ENCODE measurements at regions not wholly inside any gene's neighbourhood (a gene's known extent, or its start where the extent isn't known, plus 50 kb on each side); places are given as distances from the start of the nearest gene placed in this dataset.

DNA sequence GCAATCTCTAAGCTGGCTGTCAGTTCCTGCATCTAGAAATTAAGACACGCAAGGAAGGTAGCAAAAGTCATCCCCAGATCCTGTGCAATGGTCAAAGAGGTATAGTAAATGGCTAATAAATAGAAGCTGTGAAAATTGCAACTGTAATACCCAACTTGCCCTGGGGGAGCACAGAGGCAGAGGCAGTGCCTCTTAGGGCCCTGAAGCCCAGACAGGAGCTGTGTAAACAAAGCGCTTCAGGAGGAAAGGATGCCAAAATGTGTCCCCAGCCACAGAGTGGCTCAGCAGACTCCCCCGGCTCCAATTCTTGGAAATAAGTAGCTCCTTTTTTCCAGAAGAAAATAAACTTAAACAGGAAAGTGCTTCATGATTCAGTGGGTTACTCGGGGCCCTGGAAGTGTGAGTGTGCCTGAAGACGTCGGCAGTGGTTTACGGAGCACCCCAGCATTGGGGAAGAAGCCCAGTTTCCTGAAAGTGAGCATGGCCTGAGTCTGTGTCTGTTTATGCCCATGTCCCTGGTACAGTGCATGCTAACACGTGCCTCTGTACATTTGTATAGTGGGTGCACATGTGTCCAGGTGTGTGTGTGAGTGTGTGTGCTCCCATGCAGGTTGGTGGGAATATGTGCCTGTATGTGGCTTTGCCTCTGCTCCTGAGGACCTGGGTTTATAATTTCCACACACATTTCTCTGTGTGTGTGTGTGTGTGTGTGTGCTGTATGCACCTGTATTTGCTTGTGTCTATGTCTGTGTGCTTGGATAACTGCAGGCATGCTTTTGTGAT is 246.7 kb downstream of the MAFB start:
- no peak for DNase-seq

DNA sequence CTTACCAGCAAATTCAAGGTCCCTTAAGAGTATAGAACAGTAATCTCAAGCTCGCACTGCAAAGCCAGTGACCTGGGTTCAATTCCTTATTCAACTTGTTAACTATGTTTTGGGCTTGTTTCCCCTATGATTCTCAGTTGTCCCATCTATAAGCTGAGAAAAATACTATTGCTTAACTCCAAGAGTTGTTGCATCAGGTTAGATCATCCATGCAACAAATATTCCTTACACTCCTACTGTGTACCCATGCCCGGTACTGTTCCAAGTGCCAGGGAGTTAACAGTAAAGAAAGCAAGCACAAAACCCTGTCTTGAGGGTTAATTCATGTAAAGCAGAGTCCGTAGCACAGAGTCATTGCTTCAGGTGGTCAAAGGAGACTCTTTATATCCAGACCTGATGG is 247.3 kb downstream of the MAFB start:
- DNase-seq, result no peak

DNA sequence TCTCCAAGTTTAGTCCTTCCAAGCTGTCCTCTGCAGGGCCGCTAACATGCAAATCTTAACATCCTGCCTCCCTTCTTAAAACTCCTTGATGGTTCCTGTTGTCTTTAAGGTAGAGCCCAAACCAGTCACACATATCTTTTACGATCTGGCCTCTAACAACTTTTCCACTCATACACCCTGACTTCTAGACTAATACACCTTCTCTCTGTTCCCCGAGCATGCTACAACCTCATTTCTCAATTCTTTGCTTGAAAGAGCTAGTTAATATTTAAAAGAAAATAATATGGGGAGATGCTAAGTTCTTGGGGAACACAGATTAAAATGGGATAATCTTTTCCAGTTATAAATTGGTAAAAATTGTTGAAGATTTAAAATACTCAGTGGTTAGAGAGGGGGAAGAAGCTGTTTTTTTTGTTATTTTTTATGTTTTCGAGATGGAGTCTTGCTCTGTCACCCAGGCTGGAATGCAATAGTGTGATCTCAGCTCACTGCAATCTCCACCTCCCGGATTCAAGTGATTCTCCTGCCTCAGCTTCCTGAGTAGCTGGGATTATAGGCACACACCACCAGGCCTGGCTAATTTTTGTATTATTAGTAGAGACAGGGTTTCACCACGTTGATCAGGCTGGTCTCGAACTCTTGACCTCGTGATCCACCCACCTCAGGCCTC is 250.7 kb downstream of the MAFB start:
- no peak for DNase-seq

DNA sequence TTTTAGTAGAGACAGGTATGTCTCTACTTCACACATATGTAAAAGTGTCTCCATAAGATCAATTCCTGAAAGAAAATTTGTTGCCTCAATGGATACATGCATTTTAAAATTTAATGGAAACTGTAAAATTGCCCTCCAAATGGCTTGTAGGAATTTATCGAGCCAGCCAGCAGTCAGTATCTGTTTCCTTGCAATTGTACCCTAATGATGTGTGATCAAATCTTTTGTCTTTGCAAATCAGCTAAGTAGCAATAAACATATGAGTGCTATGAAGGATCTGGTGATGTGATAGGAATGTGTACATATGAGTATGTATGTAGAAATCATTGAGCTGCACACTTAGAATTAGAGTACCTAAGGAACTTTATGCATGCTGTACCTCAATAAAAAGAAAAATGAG is 253.0 kb downstream of the MAFB start:
- DNase-seq, result no peak

DNA sequence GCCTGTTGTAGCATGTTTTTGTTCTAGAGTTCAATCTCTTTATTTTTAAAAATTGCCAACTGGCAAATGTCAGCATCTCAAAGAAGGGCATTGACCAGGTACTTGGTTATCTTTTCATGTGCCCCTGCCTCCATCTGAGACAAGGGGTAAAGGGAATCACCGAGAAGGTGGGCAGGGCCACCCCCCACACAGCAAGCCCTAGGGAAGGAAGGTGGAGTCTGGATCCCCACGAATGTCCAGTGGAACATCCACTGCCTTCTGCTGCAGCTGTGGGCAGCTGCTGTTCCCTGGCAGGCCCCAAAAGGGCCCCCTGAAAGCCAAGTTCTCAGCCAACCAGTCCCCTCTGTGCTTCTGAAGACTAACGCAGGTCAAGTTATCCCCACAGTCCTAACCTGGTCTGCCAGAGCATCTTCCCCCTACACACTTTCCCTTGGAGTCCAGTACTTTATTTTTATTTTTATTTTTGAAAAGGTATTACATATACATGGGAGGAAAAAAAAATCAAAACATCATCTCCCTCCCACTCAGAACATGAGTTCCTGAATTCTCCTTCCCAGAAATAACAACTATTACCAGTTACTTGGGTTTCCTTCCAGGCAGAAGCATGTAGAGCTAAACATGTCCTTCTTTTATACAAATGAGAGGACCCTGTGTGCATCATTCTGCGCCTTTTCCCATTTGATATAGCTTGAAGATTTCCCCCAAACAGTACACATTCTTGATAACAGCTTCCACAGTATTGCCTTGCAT is 253.7 kb downstream of the MAFB start:
- no peak for DNase-seq

DNA sequence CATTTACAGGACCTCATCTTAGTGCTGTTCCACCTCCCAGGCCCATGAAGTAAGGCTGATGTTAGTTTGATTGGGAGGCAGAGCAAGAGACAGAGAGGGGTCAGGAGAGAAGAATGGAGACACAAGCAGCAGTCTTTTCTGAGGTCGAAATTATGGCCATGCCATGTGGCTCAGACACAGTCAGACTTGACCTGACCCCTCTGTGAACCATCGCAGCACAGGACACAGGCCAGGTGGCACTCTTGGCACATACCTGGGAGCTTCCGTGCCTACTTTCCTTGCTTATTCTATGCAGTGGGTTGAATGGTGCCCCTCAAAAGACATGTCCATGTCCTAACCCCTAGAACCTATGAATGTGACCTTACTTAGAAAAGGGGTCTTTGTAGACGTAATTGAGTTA is 254.9 kb downstream of the MAFB start:
- DNase-seq, result no peak

DNA sequence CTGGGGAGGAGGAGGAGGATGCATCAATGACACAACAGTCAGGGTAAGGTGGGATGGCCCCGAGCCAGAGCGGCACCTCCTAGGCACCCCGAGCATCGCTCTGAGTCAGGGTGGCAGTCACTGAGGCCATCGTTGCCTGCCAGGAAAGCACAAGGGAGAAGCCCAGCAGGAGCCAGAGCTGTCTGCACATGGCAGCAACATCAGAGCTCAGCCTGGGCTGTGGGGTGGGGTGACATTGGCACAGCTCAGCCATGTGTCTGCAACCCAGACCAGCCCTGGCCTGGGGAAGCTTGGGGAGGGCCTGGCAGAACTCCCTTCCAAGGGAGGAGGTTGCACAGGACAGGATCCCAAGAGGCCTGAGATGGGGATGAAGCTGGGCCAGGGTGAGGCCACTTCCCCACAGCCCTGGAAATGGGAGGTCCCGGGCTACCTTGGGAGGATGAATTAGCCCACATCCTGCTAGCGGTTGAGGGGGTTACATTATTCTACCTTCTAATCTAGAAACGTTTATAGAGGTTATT is 255.6 kb downstream of the MAFB start:
- no peak for DNase-seq

DNA sequence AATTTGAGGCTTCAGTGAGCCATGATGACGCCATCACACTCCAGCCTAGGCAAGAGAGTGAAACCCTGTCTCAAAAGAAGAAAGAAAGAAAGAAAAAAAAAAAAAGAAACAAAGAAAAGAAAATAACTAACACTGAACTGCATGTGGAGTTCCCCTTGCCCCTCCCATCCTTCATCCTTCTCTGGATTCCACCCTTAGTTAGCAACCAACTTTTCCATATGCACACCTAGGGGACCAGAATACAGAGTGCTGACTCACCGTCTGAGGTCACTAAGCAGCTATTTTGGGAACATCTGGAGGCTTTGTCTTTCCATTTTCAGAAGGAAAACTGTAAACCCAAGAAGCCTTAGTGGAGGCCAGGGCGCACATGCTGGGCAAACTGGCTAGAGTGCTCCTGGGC is 257.4 kb downstream of the MAFB start:
- no peak for DNase-seq

DNA sequence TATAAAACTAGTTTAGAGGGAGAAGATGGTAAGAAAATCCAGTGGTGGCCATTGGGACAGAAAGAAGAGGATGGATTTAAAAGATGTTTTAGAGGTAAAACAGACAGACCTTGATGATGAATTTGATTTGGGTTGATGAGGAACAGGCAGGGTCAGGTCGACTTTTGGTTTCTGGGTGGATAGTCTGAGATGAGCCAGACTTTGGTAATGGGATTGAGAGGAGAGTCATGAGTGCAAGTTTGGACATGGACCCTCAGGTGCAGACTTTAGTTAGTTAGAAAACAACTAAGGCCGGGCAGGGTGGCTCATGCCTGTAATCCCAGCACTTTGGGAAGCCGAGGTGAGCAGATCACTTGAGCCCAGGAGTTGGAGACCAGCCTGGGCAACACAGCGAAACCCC is 257.9 kb downstream of the MAFB start:
- DNase-seq, result no peak

DNA sequence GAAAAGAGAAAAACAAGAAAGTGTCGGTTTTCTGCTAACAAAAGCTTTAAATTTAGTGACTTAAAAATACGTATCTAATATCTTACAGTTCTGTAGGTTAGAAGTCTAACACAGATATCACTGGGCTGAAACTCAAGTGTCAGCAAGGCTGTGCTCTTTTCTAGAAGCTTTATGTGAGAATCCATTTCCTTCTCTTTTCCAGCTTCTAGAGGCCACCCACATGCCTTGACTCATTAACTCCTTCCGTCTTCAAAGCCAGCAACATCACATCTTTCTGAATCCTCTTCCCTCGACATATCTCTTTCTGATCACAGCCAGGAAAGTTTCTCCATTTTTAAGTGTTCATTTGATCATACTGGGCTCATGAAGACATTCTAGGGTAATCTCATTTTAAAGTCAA is 262.0 kb downstream of the MAFB start:
- no peak for DNase-seq

DNA sequence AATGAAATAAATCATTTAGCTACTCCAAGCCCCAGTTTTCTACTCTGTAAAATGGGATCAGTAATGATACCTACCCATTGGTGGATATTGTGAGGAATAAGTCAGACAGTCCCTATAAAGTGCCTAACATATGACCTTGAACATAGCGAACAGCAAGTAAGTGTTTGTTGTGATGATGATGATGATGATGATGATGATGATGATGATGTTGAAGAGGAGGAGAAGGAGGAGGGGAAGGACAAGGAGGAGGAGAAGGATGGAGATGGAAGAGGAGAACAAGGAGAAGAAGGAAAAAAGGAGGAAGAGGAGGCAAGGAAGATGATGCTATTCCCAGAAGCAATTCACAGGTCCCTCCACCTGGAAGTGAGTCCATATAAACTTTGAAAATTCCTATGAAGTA is 264.3 kb downstream of the MAFB start:
- DNase-seq, result no peak

DNA sequence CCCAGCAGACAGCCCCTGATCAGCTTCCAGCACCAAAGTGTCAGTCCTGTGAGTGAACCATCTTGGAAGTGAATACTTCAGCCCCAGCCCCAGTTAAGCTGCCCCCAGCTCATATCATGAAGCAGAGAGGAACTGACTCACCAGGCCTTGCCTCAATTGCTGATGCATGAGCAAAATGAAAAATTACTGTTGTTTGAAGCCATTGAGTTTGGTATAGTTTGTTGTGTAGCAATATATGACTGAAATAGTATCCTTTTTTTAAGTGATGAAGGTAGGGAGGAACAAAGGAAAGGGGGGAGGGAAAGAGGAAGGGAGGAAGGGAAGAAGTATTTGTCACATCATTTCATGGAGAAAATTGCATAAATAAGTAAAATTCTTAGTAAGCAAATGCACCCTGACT is 266.4 kb downstream of the MAFB start:
- DNase-seq, result no peak

DNA sequence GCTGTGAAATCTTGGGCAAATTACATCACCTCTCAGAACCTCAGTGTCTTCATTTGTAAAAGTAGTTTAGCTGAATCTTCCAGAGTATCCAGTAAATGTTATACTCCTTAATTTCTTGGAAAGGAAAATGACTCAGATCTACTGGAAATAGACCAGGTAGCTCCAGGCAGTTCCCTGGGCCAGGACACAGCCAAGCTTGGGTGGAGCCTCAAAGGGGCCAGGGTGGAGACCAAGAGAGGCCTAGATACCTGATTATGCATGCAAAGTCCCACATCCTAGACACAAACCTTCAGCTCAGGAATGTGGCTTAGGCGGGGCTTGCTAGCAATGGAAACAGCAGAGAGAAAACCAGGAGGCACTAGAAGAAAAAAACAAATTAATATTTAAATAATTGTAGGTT is 272.8 kb downstream of the MAFB start:
- DNase-seq, result no peak

DNA sequence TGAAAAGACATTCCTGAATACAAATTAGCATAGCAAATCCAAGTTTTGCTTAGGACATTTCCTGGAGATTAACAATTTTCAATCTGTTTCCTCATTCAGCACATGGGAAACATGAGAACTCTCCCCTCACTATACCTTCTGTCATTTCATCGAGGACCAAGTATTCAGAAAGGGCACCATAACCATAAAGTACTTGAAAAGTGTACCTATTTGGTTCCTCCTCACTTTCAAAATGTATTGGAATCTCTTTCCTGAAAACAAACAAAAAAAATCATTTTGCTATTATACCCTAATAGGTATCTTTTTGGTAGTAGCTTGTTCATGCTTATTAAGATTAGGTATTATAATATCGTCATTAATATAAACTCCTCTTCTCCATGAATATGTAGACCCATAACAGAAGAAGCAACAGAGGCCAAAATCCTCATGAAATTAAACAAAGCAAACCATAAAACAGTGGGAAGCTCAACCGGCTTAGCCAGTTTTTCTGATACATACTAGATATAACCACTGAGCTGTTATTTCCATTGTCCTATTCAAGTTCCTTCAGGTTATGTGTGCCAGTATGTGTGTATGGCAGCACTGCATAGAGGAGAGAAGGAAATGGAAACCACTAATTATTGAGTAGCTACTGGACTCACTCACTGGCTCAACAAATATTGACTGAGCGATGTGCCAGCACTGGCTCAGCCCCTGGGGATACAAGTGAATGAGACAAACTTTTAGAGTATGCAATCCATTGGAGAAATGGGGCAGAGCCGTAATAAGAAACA is 274.0 kb downstream of the MAFB start:
- DNase-seq, result no peak

DNA sequence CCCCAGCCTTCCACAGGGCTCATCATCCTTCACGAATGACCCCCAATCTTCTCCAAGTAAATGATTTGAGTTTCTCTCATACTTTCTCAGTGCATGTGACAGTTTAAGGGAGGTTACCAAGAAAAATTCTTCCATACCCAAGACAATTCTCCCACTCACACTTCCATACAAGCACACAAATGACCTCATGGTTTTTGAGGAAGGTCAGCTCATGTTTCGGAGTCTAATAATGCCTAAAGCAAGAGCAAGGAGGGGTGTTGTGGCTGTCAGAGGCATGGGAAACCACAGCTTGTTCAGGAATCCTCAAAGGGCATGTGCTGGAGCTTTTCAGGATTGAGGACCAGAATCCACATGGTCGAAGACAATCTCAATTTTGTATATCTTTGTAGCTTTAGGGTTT is 279.0 kb downstream of the MAFB start:
- no peak for DNase-seq

DNA sequence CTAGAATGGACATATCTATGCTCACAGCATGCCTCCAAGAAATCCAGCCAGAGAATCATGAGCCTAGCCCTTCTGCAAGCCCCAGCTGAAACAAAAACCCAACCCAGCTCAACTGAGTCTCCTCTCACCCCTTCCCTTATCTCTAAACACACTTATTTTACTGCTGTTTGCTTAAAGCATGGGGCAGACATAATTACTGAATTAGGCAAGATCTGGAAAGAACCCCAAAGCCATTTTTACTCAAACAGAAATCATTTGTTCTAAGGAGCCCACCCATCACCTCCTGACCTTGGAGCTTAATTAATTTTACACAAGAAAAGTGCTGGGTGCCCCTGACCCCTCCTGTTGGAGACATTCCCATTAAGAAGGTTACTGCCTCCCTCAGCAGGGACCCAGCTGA is 291.6 kb downstream of the MAFB start:
- DNase-seq, result no peak

DNA sequence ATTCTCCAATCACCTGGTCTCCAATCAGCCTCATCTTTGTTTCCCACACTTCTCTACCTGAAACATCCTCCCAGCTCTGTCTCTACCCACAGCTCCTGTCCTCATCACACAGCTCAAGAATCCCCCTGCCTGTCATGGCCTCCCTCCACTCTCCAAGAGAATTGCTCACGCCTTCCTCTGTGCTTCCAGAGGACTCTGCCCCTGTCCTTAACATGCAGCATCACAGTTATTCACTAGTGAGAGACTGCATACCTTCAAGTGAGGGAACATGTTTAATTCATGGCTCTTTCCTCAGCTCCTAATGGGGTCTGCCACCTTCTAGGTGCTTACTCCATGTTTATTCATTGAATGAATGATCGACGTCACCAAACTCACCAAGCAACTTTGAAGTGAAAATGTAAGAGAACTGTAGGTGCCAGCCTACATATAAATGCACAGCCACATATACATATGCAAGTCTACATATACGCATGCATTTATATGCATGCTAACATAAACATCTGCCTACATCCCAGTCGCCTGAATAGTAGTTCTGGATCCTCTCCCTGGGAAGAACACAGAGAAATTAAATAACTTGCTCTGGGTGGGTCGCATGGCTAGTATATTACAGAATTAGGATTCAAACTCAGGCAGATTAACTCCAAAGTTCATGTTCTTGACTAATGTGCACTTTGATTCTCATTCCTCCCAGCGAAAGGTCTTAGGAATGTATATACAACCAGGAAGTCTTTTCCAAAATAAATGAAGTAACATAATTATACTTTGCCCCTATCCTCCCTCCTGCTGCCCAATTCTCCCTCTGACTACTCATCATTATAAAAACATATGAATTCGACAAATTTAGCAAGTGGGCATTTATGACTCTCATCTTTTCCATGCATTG is 295.6 kb downstream of the MAFB start:
- DNase-seq, result no peak

DNA sequence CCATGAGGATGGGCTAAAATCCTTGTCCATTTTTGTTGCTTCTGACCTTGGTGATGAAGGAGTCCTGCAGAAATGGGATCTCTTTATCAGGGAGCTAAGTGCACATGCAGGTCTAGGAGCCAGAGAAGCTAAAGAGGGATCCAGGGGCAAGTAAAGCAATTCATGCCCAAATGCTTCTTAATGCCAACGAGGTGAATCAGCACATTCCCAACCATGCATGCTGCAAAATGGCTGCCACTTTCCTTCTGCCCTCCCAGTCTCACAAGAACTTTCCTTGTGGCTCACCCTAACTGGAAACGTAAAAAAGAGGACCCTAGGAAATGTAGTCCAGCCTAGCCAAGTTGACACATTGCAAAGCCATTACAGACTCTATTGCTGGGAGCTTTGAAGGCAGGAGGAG is 298.4 kb downstream of the MAFB start:
- no peak for DNase-seq

DNA sequence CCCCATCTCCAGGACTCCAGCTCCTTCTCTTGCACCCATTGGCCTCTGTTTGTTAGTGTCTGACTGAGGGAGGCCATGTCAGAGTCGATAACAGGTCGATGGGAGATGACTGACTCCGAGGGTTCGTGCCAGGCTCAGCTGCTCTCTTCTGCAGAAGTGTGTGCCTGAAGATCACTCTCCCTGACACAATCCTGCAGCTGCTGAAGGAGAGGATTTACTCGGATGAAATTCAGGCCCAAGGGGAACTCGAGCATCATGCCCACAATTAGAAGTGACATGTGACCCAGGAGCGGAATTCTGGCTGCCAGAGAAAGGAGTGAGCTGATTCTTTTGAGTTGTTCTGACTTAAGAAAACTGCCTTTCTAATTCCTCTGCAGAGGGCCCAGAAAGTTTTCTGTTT is 318.2 kb downstream of the MAFB start:
- no peak for DNase-seq

DNA sequence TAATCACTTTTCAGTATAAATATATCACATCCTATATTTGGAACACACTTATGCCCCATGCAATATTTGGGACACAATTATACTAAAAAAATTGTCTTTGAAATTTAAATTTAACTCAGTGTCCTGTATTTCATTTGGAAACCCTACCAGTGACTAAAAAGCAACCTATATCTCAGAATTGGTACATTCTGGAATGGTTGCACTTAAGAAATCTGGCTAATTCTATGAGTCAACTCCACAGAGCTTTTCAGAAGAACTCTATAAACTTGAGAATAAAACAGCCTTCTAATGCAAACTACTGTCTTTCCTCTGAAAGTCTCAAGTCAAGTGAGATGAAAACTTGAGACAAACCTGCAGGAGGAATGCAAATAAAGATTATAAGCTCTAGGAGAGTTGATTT is 320.2 kb downstream of the MAFB start:
- DNase-seq, result no peak

DNA sequence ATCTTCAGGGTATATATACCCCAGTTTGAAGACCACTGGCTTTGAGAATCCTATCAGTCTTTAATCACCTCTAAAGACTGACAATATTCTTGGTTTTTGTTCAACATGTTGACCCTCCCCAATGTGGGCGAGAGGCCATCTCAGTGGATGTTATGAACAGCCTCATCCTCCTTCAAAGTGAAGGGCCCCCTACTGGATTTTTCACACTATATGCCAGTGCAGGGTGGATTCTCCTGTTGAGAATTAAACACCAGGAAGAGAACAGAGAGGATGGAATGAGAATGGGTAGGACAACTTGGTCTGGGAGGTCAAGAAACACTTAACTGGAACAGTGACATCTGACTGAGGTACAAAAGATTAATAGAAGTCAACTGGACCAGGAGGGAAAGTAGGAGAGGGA is 327.1 kb downstream of the MAFB start:
- DNase-seq, result no peak
